GM23338 (cell line): ENCODE measurements at regions not wholly inside any gene's neighbourhood (a gene's known extent, or its start where the extent isn't known, plus 50 kb on each side); places are given as distances from the start of the nearest gene placed in this dataset.

Experiments
- ATAC-seq: fragments of 200-7000 bp; cut with Tn5 transposase; 3 replicates; pipeline ENCODE4 v1.9.1; 2020
- DNase-seq: peaks from one replicate; pipeline ENCODE4 v3.0.0-alpha.2; 2015; ENCODE audit warnings: low spot score
- H2AFZ ChIP-seq: fragments of 200-600 bp; sonication (generic); 2 replicates; pipeline ENCODE4 v1.8.0; 2016; ENCODE audit warnings: antibody characterized with exemption, mild to moderate bottlenecking, moderate library complexity
- H3F3A ChIP-seq: fragments of 200-600 bp; sonication (generic); replicated peaks from 2 replicates; pipeline ENCODE4 v1.8.0; 2017; ENCODE audit warnings: antibody characterized with exemption, mixed run types, low read depth
- H3K27ac ChIP-seq: fragments of 200-600 bp; sonication (generic); 2 replicates; pipeline ENCODE4 v1.6.1; 2016; ENCODE audit warnings: low read depth
- H3K27me3 ChIP-seq: fragments of 200-600 bp; sonication (generic); 2 replicates; pipeline ENCODE4 v1.8.0; 2016; ENCODE audit warnings: mild to moderate bottlenecking, mixed run types, moderate library complexity; ENCODE audit not compliant: insufficient read depth
- H3K36me3 ChIP-seq: fragments of 200-600 bp; sonication (generic); 2 replicates; pipeline ENCODE4 v1.8.0; 2016; ENCODE audit warnings: mild to moderate bottlenecking; ENCODE audit not compliant: insufficient read depth
- H3K4me1 ChIP-seq: fragments of 200-600 bp; sonication (generic); 2 replicates; pipeline ENCODE4 v1.8.0; 2016; ENCODE audit warnings: mild to moderate bottlenecking, moderate library complexity; ENCODE audit not compliant: insufficient read depth
- H3K4me2 ChIP-seq: fragments of 200-600 bp; sonication (generic); 2 replicates; pipeline ENCODE4 v1.7.1; 2017; ENCODE audit warnings: mixed run types
- H3K4me3 ChIP-seq: fragments of 200-600 bp; sonication (generic); 2 replicates; pipeline ENCODE4 v1.6.1; 2016; ENCODE audit warnings: mixed run types
- H3K79me2 ChIP-seq: fragments of 200-600 bp; sonication (generic); replicated peaks from 2 replicates; pipeline ENCODE4 v1.8.0; 2017; ENCODE audit warnings: mild to moderate bottlenecking; ENCODE audit not compliant: insufficient read depth
- H3K9me2 ChIP-seq: fragments of 200-600 bp; sonication (generic); 2 replicates; pipeline ENCODE4 v1.8.0; 2017; ENCODE audit not compliant: insufficient read depth
- H4K20me1 ChIP-seq: fragments of 200-600 bp; sonication (generic); replicated peaks from 2 replicates; pipeline ENCODE4 v1.8.0; 2017; ENCODE audit warnings: mild to moderate bottlenecking; ENCODE audit not compliant: insufficient read depth
- H3K27ac Mint-ChIP-seq: 2 replicates; pipeline ENCODE4 v1.8.0; 2020; ENCODE audit warnings: inconsistent platforms, mild to moderate bottlenecking, moderate library complexity, mixed read lengths
- H3K27me3 Mint-ChIP-seq: 3 replicates; pipeline ENCODE4 v1.8.0; 2022; ENCODE audit warnings: low read depth, mild to moderate bottlenecking, moderate library complexity, mixed read lengths, inconsistent platforms; ENCODE audit not compliant: insufficient read depth, poor library complexity
- H3K36me3 Mint-ChIP-seq: 3 replicates; pipeline ENCODE4 v1.8.0; 2021; ENCODE audit warnings: low read depth, mild to moderate bottlenecking, inconsistent platforms, moderate library complexity, mixed read lengths
- H3K4me1 Mint-ChIP-seq: 3 replicates; pipeline ENCODE4 v1.8.0; 2020; ENCODE audit warnings: mild to moderate bottlenecking, inconsistent platforms, mixed read lengths
- H3K4me3 Mint-ChIP-seq: 3 replicates; pipeline ENCODE4 v1.8.0; 2021; ENCODE audit warnings: moderate library complexity, mild to moderate bottlenecking, inconsistent platforms, mixed read lengths
- H3K9me3 Mint-ChIP-seq: 3 replicates; pipeline ENCODE4 v1.8.0; 2020; ENCODE audit warnings: moderate library complexity, mild to moderate bottlenecking, inconsistent platforms, mixed read lengths
- CREB1 ChIP-seq: fragments of 250-450 bp; sonication (Bioruptor Pico); IDR thresholded peaks from 2 replicates; pipeline ENCODE4 v1.5.0; 2020; ENCODE audit warnings: low read depth, mild to moderate bottlenecking, moderate library complexity
- EZH2 ChIP-seq: fragments of 200-600 bp; sonication (generic); IDR thresholded peaks from one replicate; pipeline ENCODE4 v1.8.0; 2017; ENCODE audit warnings: antibody characterized with exemption, mild to moderate bottlenecking, low read depth; ENCODE audit not compliant: unreplicated experiment
- EZH2phosphoT487 ChIP-seq: fragments of 200-600 bp; sonication (generic); IDR thresholded peaks from one replicate; pipeline ENCODE4 v1.8.1; 2018; ENCODE audit warnings: antibody characterized with exemption; ENCODE audit not compliant: unreplicated experiment
- JUNB ChIP-seq: IDR thresholded peaks from one replicate; pipeline ENCODE4 v1.6.1; 2016; ENCODE audit warnings: antibody characterized with exemption; ENCODE audit not compliant: unreplicated experiment
- POLR2AphosphoS5 ChIP-seq: IDR thresholded peaks from 2 replicates; pipeline ENCODE4 v1.6.1; 2016; ENCODE audit warnings: antibody characterized with exemption, low read depth
- ZNF114 ChIP-seq: fragments of 250-450 bp; sonication (Bioruptor Pico); IDR thresholded peaks from 2 replicates; pipeline ENCODE4 v1.5.0; 2020; ENCODE audit warnings: mild to moderate bottlenecking, moderate library complexity
- ZNF331 ChIP-seq: fragments of 250-450 bp; sonication (Bioruptor Pico); IDR thresholded peaks from 2 replicates; pipeline ENCODE4 v1.5.0; 2020; ENCODE audit warnings: low read depth, mild to moderate bottlenecking, moderate library complexity
- ZNF462 ChIP-seq: fragments of 250-450 bp; sonication (Bioruptor Pico); IDR thresholded peaks from 2 replicates; pipeline ENCODE4 v1.5.0; 2020; ENCODE audit warnings: mild to moderate bottlenecking, moderate library complexity
- TF ChIP-seq, protein P1 (sequence below): IDR thresholded peaks from one replicate; pipeline ENCODE4 v1.6.1; 2018; ENCODE audit warnings: antibody characterized with exemption; ENCODE audit not compliant: unreplicated experiment

GRCh38 chr9:84586662-84587061 is 82.9 kb upstream of the NTRK2 start:
- H3K27me3 ChIP-seq, result no peaks in the 10 kb centered on the region
- Mint-ChIP-seq H3K27ac (no peak overlapping the region), H3K36me3 (no peaks in the 10 kb centered on the region; the same call in 2 of the 3 replicates), H3K4me3 (no peak overlapping the region), H3K9me3 (no peaks in the 10 kb centered on the region), H3K27me3 (peaks cover 5% of the 10 kb centered on the region), H3K4me1 (peaks cover under 1% of the 10 kb centered on the region)
- H3K27ac ChIP-seq, result no peak overlapping the region
- H3K4me2 ChIP-seq, result no peak overlapping the region
- H3K4me3 ChIP-seq, result no peak overlapping the region
- H3K4me1 ChIP-seq, result no peaks in the 10 kb centered on the region
- no peaks in the 10 kb centered on the region for H3K79me2 ChIP-seq
- H4K20me1 ChIP-seq, result no peaks in the 10 kb centered on the region
- H3K9me2 ChIP-seq, result peaks cover 14% of the 10 kb centered on the region
- no peak for DNase-seq
- ATAC-seq, result no peak
- H3K36me3 ChIP-seq, result no peaks in the 10 kb centered on the region
- H3F3A ChIP-seq, result no peaks in the 10 kb centered on the region
- no peak overlapping the region for H2AFZ ChIP-seq
- TF ChIP-seq CREB1 (CRISPR knock-in tag), result no peak
- no peak for TF ChIP-seq ZNF114 (CRISPR knock-in tag)
- no peak for TF ChIP-seq EZH2phosphoT487
- TF ChIP-seq ZNF462 (CRISPR knock-in tag), result no peak
- no peak for TF ChIP-seq JUNB

- H3K27me3 ChIP-seq, result no peaks in the 10 kb centered on the region
- Mint-ChIP-seq H3K36me3 (no peaks in the 10 kb centered on the region; the same call in 2 of the 3 replicates), H3K27ac (no peak overlapping the region), H3K27me3 (peaks cover 5% of the 10 kb centered on the region), H3K4me1 (no peaks in the 10 kb centered on the region; the same call in 2 of the 3 replicates), H3K9me3 (no peaks in the 10 kb centered on the region), H3K4me3 (no peak overlapping the region)
- H3K27ac ChIP-seq, result no peak overlapping the region
- peaks cover 16% of the 10 kb centered on the region for H3K9me2 ChIP-seq
- no peaks in the 10 kb centered on the region for H3K36me3 ChIP-seq
- no peaks in the 10 kb centered on the region for H3F3A ChIP-seq
- no peaks in the 10 kb centered on the region for H3K4me1 ChIP-seq
- no peak for DNase-seq
- ATAC-seq, result no peak
- no peak overlapping the region for H3K4me3 ChIP-seq
- no peak overlapping the region for H3K4me2 ChIP-seq
- no peaks in the 10 kb centered on the region for H3K79me2 ChIP-seq
- H4K20me1 ChIP-seq, result no peaks in the 10 kb centered on the region
- no peak overlapping the region for H2AFZ ChIP-seq
- no peak for TF ChIP-seq EZH2phosphoT487
- no peak for TF ChIP-seq EZH2
- TF ChIP-seq ZNF331 (CRISPR knock-in tag), result no peak
- TF ChIP-seq JUNB, result no peak
- TF ChIP-seq POLR2AphosphoS5, result no peak
- TF ChIP-seq, protein P1, sequence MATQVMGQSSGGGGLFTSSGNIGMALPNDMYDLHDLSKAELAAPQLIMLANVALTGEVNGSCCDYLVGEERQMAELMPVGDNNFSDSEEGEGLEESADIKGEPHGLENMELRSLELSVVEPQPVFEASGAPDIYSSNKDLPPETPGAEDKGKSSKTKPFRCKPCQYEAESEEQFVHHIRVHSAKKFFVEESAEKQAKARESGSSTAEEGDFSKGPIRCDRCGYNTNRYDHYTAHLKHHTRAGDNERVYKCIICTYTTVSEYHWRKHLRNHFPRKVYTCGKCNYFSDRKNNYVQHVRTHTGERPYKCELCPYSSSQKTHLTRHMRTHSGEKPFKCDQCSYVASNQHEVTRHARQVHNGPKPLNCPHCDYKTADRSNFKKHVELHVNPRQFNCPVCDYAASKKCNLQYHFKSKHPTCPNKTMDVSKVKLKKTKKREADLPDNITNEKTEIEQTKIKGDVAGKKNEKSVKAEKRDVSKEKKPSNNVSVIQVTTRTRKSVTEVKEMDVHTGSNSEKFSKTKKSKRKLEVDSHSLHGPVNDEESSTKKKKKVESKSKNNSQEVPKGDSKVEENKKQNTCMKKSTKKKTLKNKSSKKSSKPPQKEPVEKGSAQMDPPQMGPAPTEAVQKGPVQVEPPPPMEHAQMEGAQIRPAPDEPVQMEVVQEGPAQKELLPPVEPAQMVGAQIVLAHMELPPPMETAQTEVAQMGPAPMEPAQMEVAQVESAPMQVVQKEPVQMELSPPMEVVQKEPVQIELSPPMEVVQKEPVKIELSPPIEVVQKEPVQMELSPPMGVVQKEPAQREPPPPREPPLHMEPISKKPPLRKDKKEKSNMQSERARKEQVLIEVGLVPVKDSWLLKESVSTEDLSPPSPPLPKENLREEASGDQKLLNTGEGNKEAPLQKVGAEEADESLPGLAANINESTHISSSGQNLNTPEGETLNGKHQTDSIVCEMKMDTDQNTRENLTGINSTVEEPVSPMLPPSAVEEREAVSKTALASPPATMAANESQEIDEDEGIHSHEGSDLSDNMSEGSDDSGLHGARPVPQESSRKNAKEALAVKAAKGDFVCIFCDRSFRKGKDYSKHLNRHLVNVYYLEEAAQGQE, result no peak
These were observed 82.4 kb upstream of the NTRK2 start for GRCh38 chr9:84587153-84587552.
